ENCODE measurements at regions not wholly inside any gene's neighbourhood (a gene's known extent, or its start where the extent isn't known, plus 50 kb on each side); places are given as distances from the start of the nearest gene placed in this dataset.

DNA sequence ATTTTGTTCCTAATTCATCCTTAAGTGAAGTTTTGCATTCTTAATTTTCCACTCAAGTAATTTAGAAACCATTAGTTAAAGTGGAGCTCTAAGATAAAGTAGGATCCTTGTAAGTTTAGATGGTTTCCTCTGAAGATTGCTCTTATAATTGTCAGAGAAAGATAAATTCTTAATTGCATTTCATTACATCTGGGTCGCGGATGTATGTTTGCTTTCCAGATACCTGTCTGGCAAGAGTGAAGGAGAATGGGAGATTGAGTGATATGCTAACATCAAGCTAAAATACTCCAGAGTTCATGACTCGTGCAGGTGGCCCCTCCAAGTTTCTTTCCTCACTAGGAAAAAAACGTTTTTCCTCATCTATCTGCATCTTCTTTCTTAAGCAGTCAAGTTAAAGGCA lies 361.8 kb downstream of the DOK5 start:
- no peak for TF ChIP-seq EGR1 (IDR thresholded peaks at IDR 0.05)

DNA sequence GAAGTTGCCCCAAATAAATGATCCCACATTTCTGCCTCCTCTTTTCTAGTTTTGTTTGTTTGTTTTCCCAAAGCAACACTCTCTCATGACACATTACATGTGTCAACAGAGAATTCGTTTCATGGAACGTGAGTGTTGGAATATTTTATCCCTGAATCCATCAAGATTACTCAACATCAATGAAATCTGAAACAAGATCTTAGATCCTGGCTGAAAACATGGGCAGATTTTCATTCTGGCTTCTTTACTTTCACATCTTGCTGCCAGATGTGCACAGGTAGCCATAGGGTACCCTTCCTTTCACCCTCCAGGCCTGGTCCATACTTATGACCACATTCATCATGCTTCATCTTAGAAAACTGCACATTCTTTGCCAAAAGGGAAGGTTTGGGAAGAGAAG lies 347.0 kb downstream of the DOK5 start:
- no peak for TF ChIP-seq TCF12 (IDR thresholded peaks at IDR 0.05; ENCODE audit: low read depth)
- TF ChIP-seq CREB1 (IDR thresholded peaks at IDR 0.05; ENCODE audit: low read depth), result no peak
- no peak for TF ChIP-seq EGR1 (IDR thresholded peaks at IDR 0.05)
- no peak for TF ChIP-seq EP300 (IDR thresholded peaks at IDR 0.05; ENCODE audit: borderline replicate concordance)
- TF ChIP-seq YY1 (IDR thresholded peaks at IDR 0.05; ENCODE audit: low read depth), result no peak
- TF ChIP-seq ZBTB7A (IDR thresholded peaks at IDR 0.05; ENCODE audit: low read depth), result no peak

DNA sequence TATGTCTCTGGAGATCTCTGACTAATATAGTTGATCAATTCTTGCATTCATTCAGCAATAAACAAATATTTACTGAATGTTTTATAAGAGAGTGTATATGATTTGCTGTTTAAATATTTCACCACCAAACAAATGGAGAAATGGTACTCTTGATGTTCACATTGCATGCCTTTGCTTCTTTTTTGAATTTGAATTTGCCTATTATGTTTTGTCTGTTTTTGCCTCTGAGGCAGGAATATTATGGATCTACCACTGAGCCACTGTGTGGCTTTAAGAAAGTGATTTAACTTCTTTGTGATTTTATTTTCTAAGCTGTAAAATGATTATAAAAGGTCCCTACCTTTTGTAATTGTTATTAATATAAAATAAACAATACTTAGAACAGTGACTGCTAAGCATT lies 345.0 kb downstream of the DOK5 start:
- TF ChIP-seq FOXM1 (IDR thresholded peaks at IDR 0.05; ENCODE audit: borderline replicate concordance, low read depth) (no peak), RAD21 (IDR thresholded peaks at IDR 0.05; ENCODE audit: low read depth) (no peak), ZBTB7A (IDR thresholded peaks at IDR 0.05; ENCODE audit: low read depth) (no peak), NFIC (IDR thresholded peaks at IDR 0.05) (no peak), YY1 (IDR thresholded peaks at IDR 0.05; ENCODE audit: low read depth) (no peak), EP300 (IDR thresholded peaks at IDR 0.05; ENCODE audit: borderline replicate concordance) (no peak), TAF1 (IDR thresholded peaks at IDR 0.05; ENCODE audit: low read depth) (no peak), TCF12 (IDR thresholded peaks at IDR 0.05; ENCODE audit: low read depth) (no peak), EGR1 (IDR thresholded peaks at IDR 0.05) (no peak), CREB1 (IDR thresholded peaks at IDR 0.05; ENCODE audit: low read depth) (no peak), CEBPB (IDR thresholded peaks at IDR 0.05) (no peak), TEAD4 (IDR thresholded peaks at IDR 0.05) (no peak)
- TF ChIP-seq, protein P1, sequence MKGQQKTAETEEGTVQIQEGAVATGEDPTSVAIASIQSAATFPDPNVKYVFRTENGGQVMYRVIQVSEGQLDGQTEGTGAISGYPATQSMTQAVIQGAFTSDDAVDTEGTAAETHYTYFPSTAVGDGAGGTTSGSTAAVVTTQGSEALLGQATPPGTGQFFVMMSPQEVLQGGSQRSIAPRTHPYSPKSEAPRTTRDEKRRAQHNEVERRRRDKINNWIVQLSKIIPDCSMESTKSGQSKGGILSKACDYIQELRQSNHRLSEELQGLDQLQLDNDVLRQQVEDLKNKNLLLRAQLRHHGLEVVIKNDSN (IDR thresholded peaks at IDR 0.05), result no peak
- TF ChIP-seq, protein P2, sequence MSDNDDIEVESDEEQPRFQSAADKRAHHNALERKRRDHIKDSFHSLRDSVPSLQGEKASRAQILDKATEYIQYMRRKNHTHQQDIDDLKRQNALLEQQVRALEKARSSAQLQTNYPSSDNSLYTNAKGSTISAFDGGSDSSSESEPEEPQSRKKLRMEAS (IDR thresholded peaks at IDR 0.05), result no peak
- TF ChIP-seq, protein P3, sequence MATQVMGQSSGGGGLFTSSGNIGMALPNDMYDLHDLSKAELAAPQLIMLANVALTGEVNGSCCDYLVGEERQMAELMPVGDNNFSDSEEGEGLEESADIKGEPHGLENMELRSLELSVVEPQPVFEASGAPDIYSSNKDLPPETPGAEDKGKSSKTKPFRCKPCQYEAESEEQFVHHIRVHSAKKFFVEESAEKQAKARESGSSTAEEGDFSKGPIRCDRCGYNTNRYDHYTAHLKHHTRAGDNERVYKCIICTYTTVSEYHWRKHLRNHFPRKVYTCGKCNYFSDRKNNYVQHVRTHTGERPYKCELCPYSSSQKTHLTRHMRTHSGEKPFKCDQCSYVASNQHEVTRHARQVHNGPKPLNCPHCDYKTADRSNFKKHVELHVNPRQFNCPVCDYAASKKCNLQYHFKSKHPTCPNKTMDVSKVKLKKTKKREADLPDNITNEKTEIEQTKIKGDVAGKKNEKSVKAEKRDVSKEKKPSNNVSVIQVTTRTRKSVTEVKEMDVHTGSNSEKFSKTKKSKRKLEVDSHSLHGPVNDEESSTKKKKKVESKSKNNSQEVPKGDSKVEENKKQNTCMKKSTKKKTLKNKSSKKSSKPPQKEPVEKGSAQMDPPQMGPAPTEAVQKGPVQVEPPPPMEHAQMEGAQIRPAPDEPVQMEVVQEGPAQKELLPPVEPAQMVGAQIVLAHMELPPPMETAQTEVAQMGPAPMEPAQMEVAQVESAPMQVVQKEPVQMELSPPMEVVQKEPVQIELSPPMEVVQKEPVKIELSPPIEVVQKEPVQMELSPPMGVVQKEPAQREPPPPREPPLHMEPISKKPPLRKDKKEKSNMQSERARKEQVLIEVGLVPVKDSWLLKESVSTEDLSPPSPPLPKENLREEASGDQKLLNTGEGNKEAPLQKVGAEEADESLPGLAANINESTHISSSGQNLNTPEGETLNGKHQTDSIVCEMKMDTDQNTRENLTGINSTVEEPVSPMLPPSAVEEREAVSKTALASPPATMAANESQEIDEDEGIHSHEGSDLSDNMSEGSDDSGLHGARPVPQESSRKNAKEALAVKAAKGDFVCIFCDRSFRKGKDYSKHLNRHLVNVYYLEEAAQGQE (IDR thresholded peaks at IDR 0.05; ENCODE audit: low read depth), result no peak

DNA sequence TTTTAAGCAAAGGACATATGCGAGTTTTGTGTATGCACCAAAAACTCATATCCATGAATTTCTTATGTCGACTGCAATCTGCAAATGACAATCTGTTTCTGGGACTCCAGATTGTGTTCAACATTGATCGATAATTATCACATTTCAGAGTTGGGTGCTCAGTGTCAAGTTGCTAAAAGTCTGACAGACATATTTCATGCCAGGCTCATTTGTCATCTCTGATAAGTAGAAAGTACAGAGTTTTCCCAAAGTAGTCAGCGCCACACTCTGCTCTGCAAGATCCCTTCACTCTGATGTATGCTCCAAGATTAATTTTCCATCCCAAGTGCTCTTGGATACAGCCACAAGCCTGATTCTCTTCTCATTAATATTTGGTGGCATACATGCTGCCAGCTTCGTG lies 331.1 kb downstream of the DOK5 start:
- TF ChIP-seq, protein P2 (IDR thresholded peaks at IDR 0.05), result no peak

DNA sequence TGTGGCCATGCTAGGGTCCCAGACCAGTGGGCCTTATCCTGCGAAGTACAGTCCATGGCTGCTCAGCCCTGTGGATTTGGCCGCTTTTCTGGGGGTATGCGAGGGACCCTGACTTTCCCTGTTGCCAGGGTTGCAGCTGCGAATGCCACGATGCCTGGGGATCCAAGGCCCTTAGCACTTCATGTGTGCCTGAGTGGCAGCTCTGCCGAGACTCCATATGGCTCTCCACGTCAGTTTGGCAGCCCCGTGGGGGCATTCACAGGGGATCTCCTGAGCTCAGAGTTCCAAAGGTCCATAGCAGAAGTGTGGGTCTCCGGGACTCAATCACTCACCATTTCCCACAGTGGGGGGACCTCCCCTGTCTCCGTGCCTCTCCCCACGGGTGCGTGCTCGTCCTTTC lies 319.5 kb downstream of the DOK5 start:
- TF ChIP-seq RAD21 (IDR thresholded peaks at IDR 0.05; ENCODE audit: low read depth) (no peak), FOXM1 (IDR thresholded peaks at IDR 0.05; ENCODE audit: borderline replicate concordance, low read depth) (no peak)

DNA sequence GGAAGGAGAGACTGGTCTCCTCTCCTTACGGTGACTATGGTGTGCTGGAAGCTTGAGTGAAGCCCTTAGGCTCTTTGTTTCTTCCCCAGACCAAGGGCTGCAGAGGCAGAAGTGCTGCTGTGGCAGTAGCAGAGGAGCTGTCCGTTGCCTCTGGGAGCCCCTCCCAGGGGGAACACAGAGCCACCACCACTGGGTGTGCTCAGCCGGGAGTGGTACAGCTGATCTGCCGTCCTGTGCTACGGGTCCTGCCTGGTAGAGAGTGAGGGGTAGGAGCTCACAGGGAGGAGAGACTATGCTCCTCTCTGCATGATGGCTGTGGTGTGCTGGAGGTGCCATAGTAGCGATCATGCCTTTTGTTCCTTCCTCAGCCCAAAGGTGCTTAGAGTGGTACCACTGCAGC lies 318.7 kb downstream of the DOK5 start:
- no peak for TF ChIP-seq RAD21 (IDR thresholded peaks at IDR 0.05; ENCODE audit: low read depth)
- TF ChIP-seq ZBTB7A (IDR thresholded peaks at IDR 0.05; ENCODE audit: low read depth), result no peak
- no peak for TF ChIP-seq EGR1 (IDR thresholded peaks at IDR 0.05)
- no peak for TF ChIP-seq CREB1 (IDR thresholded peaks at IDR 0.05; ENCODE audit: low read depth)
- TF ChIP-seq, protein P2 (IDR thresholded peaks at IDR 0.05), result no peak
- no peak for TF ChIP-seq FOXM1 (IDR thresholded peaks at IDR 0.05; ENCODE audit: borderline replicate concordance, low read depth)
- TF ChIP-seq TEAD4 (IDR thresholded peaks at IDR 0.05), result no peak
- no peak for TF ChIP-seq TCF12 (IDR thresholded peaks at IDR 0.05; ENCODE audit: low read depth)

DNA sequence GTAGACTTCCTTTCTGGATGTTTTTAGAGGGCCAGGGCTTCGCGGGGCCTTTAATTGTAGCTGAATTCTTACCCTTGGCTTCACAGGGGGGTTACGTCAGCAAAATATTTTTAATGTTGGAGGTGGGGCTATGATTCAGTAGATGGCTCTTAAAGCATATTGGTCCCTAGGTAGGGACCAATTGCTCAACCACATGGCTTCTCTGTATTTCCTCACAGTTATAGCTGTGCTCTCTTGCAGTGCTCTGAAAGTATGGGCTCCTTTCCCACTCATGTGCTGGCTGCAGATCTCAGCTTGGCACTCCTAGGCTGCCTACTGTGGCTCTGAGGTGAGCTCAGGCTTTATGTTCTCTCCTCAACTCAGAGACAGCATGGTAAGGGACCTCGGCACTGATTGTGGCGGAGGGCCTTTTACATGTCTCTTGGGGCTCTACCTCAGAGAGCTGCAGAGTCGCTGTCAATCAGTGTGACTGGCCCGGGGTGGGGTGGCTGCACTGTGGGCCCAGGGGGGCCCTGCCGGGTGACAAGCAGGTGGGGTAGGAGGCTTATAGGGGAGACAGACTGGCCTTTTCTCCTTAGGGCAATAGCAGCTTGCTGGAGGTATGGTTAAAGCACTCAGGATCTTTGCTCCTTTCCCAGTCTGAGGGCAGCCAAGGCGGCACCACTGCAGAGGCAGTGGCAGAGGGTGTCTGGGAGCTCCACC lies 318.0 kb downstream of the DOK5 start:
- TF ChIP-seq FOXM1 (IDR thresholded peaks at IDR 0.05; ENCODE audit: borderline replicate concordance, low read depth), result no peak
- no peak for TF ChIP-seq YY1 (IDR thresholded peaks at IDR 0.05; ENCODE audit: low read depth)
- TF ChIP-seq, protein P2 (IDR thresholded peaks at IDR 0.05), result no peak
- no peak for TF ChIP-seq EP300 (IDR thresholded peaks at IDR 0.05; ENCODE audit: borderline replicate concordance)
- TF ChIP-seq TAF1 (IDR thresholded peaks at IDR 0.05; ENCODE audit: low read depth), result no peak

DNA sequence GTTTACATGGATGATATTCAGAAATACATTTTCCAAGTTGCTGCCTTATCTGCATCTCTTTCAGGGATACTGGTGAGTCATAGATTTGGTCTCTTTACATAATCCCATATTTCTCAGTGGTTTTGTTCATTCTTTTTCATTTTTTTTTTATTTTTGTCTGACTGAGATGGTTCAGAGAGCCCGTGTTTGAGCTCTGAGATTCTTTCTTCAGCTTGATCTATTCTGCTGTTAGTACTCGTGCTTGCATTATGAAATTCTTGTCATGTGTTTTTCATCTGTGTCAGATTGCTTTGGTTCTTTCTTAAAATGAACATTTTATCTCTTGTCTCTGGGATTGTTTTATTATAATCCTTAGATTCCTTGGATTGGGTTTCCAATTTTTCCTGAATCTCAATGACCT lies 317.3 kb downstream of the DOK5 start:
- TF ChIP-seq ZBTB7A (IDR thresholded peaks at IDR 0.05; ENCODE audit: low read depth), result no peak
- no peak for TF ChIP-seq CEBPB (IDR thresholded peaks at IDR 0.05)
- TF ChIP-seq EGR1 (IDR thresholded peaks at IDR 0.05), result no peak
- TF ChIP-seq TAF1 (IDR thresholded peaks at IDR 0.05; ENCODE audit: low read depth), result no peak
- TF ChIP-seq, protein P1 (IDR thresholded peaks at IDR 0.05), result no peak
- TF ChIP-seq TEAD4 (IDR thresholded peaks at IDR 0.05), result no peak
- TF ChIP-seq TCF12 (IDR thresholded peaks at IDR 0.05; ENCODE audit: low read depth), result no peak
- no peak for TF ChIP-seq EP300 (IDR thresholded peaks at IDR 0.05; ENCODE audit: borderline replicate concordance)
- TF ChIP-seq YY1 (IDR thresholded peaks at IDR 0.05; ENCODE audit: low read depth), result no peak
- TF ChIP-seq, protein P2 (IDR thresholded peaks at IDR 0.05), result no peak
- TF ChIP-seq, protein P3 (IDR thresholded peaks at IDR 0.05; ENCODE audit: low read depth), result no peak
- TF ChIP-seq RAD21 (IDR thresholded peaks at IDR 0.05; ENCODE audit: low read depth), result no peak
- TF ChIP-seq CREB1 (IDR thresholded peaks at IDR 0.05; ENCODE audit: low read depth), result no peak
- no peak for TF ChIP-seq NFIC (IDR thresholded peaks at IDR 0.05)
- no peak for TF ChIP-seq FOXM1 (IDR thresholded peaks at IDR 0.05; ENCODE audit: borderline replicate concordance, low read depth)
